Endothelial cell of hepatic sinusoid (primary cell): ENCODE measurements at regions not wholly inside any gene's neighbourhood (a gene's known extent, or its start where the extent isn't known, plus 50 kb on each side); places are given as distances from the start of the nearest gene placed in this dataset.

Source experiments
- in situ Hi-C: cut with HindIII; loops from 2 replicates; pipeline ENCODE4 v1.10.0; 2017; ENCODE audit warnings: low sequenced_read_pairs

GRCh38 chr11:97107604-97108003 lies 717.8 kb downstream of the JRKL start:
- in situ Hi-C loops = no loop called here

GRCh38 chr11:97109078-97109477 lies 719.3 kb downstream of the JRKL start:
- in situ Hi-C loops = no loop called here

GRCh38 chr11:97110376-97110775 lies 720.6 kb downstream of the JRKL start:
- in situ Hi-C loops = no loop called here

- in situ Hi-C loops = no loop called here
Measured at GRCh38 chr11:97111559-97111958, 721.7 kb downstream of the JRKL start.

- in situ Hi-C loops = no loop called here
Measured at GRCh38 chr11:97118614-97119200, 728.9 kb downstream of the JRKL start.

GRCh38 chr11:97123237-97123636 lies 733.4 kb downstream of the JRKL start:
- in situ Hi-C loops = no loop called here

- in situ Hi-C loops = no loop called here
Measured at GRCh38 chr11:97136067-97136466, 746.3 kb downstream of the JRKL start.

GRCh38 chr11:97140885-97141494 lies 751.2 kb downstream of the JRKL start:
- in situ Hi-C loops = no loop called here

- in situ Hi-C loops = no loop called here
Measured at GRCh38 chr11:97143463-97143862, 753.6 kb downstream of the JRKL start.

- in situ Hi-C loops = no loop called here
Measured at GRCh38 chr11:97149741-97150140, 759.9 kb downstream of the JRKL start.

- in situ Hi-C loops = no loop called here
Measured at GRCh38 chr11:97157221-97157740, 767.5 kb downstream of the JRKL start.

- in situ Hi-C loops = no loop called here
Measured at GRCh38 chr11:97158243-97158642, 768.4 kb downstream of the JRKL start.

GRCh38 chr11:97163631-97164191 lies 773.9 kb downstream of the JRKL start:
- in situ Hi-C loops = no loop called here

GRCh38 chr11:97201743-97202612 lies 812.2 kb downstream of the JRKL start:
- in situ Hi-C loops = no loop called here

- in situ Hi-C loops = no loop called here
Measured at GRCh38 chr11:97202613-97203292, 812.9 kb downstream of the JRKL start.

GRCh38 chr11:97218011-97218410 lies 828.2 kb downstream of the JRKL start:
- in situ Hi-C loops = no loop called here

GRCh38 chr11:97223647-97224046 lies 833.8 kb downstream of the JRKL start:
- in situ Hi-C loops = no loop called here

- in situ Hi-C loops = no loop called here
Measured at GRCh38 chr11:97224396-97224795, 834.6 kb downstream of the JRKL start.

GRCh38 chr11:97225794-97226193 lies 836.0 kb downstream of the JRKL start:
- in situ Hi-C loops = no loop called here

GRCh38 chr11:97229936-97230335 lies 840.1 kb downstream of the JRKL start:
- in situ Hi-C loops = no loop called here

- in situ Hi-C loops = no loop called here
Measured at GRCh38 chr11:97231231-97231630, 841.4 kb downstream of the JRKL start.
